B cell (primary cell): ENCODE measurements at regions not wholly inside any gene's neighbourhood (a gene's known extent, or its start where the extent isn't known, plus 50 kb on each side); places are given as distances from the start of the nearest gene placed in this dataset.

ENCODE experiments used
- EZH2 ChIP-seq: IDR thresholded peaks from 2 replicates; pipeline ENCODE4 v1.6.1; 2012; ENCODE audit warnings: borderline replicate concordance, low read depth, mild to moderate bottlenecking, moderate library complexity, low read length; ENCODE audit not compliant: insufficient read depth, poor library complexity, severe bottlenecking
- TF ChIP-seq, protein P1 (sequence below): fragments of 200-600 bp; IDR thresholded peaks from one replicate; pipeline ENCODE4 v1.8.0; 2022; ENCODE audit warnings: antibody characterized with exemption, mild to moderate bottlenecking

DNA sequence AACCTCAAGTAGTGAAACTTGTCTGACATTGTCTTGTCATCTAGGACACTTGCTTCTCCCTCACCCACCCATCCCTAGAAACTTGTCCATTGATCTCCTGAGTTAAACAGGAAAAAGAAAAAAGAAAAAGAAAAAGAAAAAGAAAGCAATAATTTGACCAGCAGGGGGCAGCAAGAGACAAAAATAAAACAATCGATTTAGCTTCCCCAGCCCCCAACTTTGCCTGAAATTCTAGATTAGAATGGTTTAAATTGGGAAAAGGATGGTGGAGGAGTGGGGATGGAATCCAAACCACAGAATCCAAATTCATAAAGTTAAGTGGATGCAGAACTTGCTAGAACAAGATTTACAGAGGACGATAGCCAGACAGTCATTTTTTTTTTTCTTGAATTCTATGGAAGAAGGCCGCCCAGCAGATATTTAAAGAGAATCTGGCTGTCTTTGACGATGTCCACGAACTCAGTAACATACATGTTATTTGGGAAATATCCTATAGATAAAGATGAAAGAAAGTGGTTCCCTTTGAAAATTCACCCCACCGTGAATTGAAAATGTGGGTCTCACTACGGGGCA is 282.9 kb downstream of the USP46 start:
- TF ChIP-seq, protein P1, sequence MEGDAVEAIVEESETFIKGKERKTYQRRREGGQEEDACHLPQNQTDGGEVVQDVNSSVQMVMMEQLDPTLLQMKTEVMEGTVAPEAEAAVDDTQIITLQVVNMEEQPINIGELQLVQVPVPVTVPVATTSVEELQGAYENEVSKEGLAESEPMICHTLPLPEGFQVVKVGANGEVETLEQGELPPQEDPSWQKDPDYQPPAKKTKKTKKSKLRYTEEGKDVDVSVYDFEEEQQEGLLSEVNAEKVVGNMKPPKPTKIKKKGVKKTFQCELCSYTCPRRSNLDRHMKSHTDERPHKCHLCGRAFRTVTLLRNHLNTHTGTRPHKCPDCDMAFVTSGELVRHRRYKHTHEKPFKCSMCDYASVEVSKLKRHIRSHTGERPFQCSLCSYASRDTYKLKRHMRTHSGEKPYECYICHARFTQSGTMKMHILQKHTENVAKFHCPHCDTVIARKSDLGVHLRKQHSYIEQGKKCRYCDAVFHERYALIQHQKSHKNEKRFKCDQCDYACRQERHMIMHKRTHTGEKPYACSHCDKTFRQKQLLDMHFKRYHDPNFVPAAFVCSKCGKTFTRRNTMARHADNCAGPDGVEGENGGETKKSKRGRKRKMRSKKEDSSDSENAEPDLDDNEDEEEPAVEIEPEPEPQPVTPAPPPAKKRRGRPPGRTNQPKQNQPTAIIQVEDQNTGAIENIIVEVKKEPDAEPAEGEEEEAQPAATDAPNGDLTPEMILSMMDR, result peak; percentile 80
- no peak for TF ChIP-seq EZH2
